Activated B cell treated with CpG ODN at 0.5 μM for 24 hours (primary cell): ENCODE measurements at regions not wholly inside any gene's neighbourhood (a gene's known extent, or its start where the extent isn't known, plus 50 kb on each side); places are given as distances from the start of the nearest gene placed in this dataset.
"Not testable (repeated sequence)": the region's sequence is repeated elsewhere in the genome, so short reads cannot be mapped to it uniquely, and the experiment has no call there.

Source experiments
- ATAC-seq: fragments of 200-7000 bp; cut with Tn5 transposase; one replicate; pipeline ENCODE4 v1.10.0; 2021; ENCODE audit warnings: low read depth, mild to moderate bottlenecking, moderate library complexity
- CTCF ChIA-PET: fragments of 350-600 bp; sonication (Branson Sonifier 250); formaldehyde crosslinking; loops from one replicate; lab custom pipeline; 2021; ENCODE audit warnings: antibody characterized with exemption; lab: Charles Lee
- POLR2A ChIA-PET: fragments of 350-600 bp; sonication (Branson Sonifier 250); formaldehyde crosslinking; loops from one replicate; lab custom pipeline; 2021; ENCODE audit warnings: antibody characterized with exemption; lab: Charles Lee
- DNase-seq: peaks from one replicate; pipeline ENCODE4 v3.0.0; 2022
- H3K27ac Mint-ChIP-seq: one replicate; pipeline ENCODE4 v1.8.0; 2020; ENCODE audit warnings: mixed read lengths
- H3K27me3 Mint-ChIP-seq: one replicate; pipeline ENCODE4 v1.8.0; 2021; ENCODE audit warnings: mixed read lengths
- H3K36me3 Mint-ChIP-seq: one replicate; pipeline ENCODE4 v1.8.0; 2021; ENCODE audit warnings: low read depth, mixed read lengths
- H3K4me1 Mint-ChIP-seq: one replicate; pipeline ENCODE4 v1.8.0; 2021; ENCODE audit warnings: mixed read lengths
- H3K4me3 Mint-ChIP-seq: one replicate; pipeline ENCODE4 v1.8.0; 2020; ENCODE audit warnings: mild to moderate bottlenecking, mixed read lengths
- H3K9me3 Mint-ChIP-seq: one replicate; pipeline ENCODE4 v1.8.0; 2020; ENCODE audit warnings: mixed read lengths
- CTCF ChIP-seq: fragments of 200-600 bp; IDR thresholded peaks from one replicate; pipeline ENCODE4 v1.8.0; 2022; ENCODE audit warnings: antibody characterized with exemption, mild to moderate bottlenecking
- intact Hi-C: fragments of 100-400 bp; cut with micrococcal nuclease; formaldehyde crosslinking; loops from one replicate; pipeline ENCODE4 v1.15.1; 2024

- no peak for DNase-seq
- Mint-ChIP-seq H3K27ac (no peak overlapping the region), H3K27me3 (no peaks in the 10 kb centered on the region), H3K9me3 (no peaks in the 10 kb centered on the region), H3K4me3 (no peak overlapping the region), H3K4me1 (no peaks in the 10 kb centered on the region), H3K36me3 (no peaks in the 10 kb centered on the region)
- ATAC-seq: no peak
- intact Hi-C loops: no loop called here
- TF ChIP-seq CTCF: no peak
- CTCF ChIA-PET: no interaction called here
- POLR2A ChIA-PET: no interaction called here
These were observed 281.1 kb downstream of the NKX6-1 start for GRCh38 chr4:84218031-84218430.

- H3K9me3 Mint-ChIP-seq: peaks cover 4% of the 10 kb centered on the region
- no peak for TF ChIP-seq CTCF
- ChIA-PET POLR2A (no interaction called here), CTCF (no interaction called here)
- H3K4me1 Mint-ChIP-seq: no peaks in the 10 kb centered on the region
- no peak overlapping the region for H3K27ac Mint-ChIP-seq
- H3K27me3 Mint-ChIP-seq: no peaks in the 10 kb centered on the region
- no peak overlapping the region for H3K4me3 Mint-ChIP-seq
- H3K36me3 Mint-ChIP-seq: no peaks in the 10 kb centered on the region
- intact Hi-C loops: no loop called here
- DNase-seq (no peak), ATAC-seq (no peak)
These were observed 283.9 kb downstream of the NKX6-1 start for GRCh38 chr4:84215217-84215616.

GRCh38 chr4:84206226-84206625, 292.9 kb downstream of the NKX6-1 start:
- H3K27ac Mint-ChIP-seq, ATAC-seq, DNase-seq, H3K4me3 Mint-ChIP-seq, H3K27me3 Mint-ChIP-seq, CTCF ChIA-PET, H3K36me3 Mint-ChIP-seq, H3K4me1 Mint-ChIP-seq, POLR2A ChIA-PET, intact Hi-C loops: not testable (repeated sequence)
- peaks cover 18% of the 10 kb centered on the region for H3K9me3 Mint-ChIP-seq

GRCh38 chr4:84189144-84189543, 309.9 kb downstream of the NKX6-1 start:
- H3K4me3 Mint-ChIP-seq: no peak overlapping the region
- intact Hi-C loops: no loop called here
- TF ChIP-seq CTCF: no peak
- no peaks in the 10 kb centered on the region for H3K27me3 Mint-ChIP-seq
- ATAC-seq: no peak
- CTCF ChIA-PET: no interaction called here
- no peak overlapping the region for H3K27ac Mint-ChIP-seq
- no peak for DNase-seq
- no peaks in the 10 kb centered on the region for H3K4me1 Mint-ChIP-seq
- no peaks in the 10 kb centered on the region for H3K36me3 Mint-ChIP-seq
- H3K9me3 Mint-ChIP-seq: peaks cover 3% of the 10 kb centered on the region
- POLR2A ChIA-PET: no interaction called here

- Mint-ChIP-seq H3K27me3 (no peaks in the 10 kb centered on the region), H3K27ac (no peak overlapping the region), H3K36me3 (no peaks in the 10 kb centered on the region), H3K4me3 (no peak overlapping the region), H3K9me3 (no peaks in the 10 kb centered on the region), H3K4me1 (no peaks in the 10 kb centered on the region)
- intact Hi-C loops: no loop called here
- TF ChIP-seq CTCF: no peak
- ChIA-PET POLR2A (no interaction called here), CTCF (no interaction called here)
- DNase-seq (no peak), ATAC-seq (no peak)
These were observed 319.7 kb downstream of the NKX6-1 start for GRCh38 chr4:84179409-84179808.

GRCh38 chr4:84177831-84178542, 321.1 kb downstream of the NKX6-1 start:
- Mint-ChIP-seq H3K9me3 (no peaks in the 10 kb centered on the region), H3K4me3 (no peak overlapping the region), H3K36me3 (no peaks in the 10 kb centered on the region), H3K4me1 (no peaks in the 10 kb centered on the region), H3K27me3 (no peaks in the 10 kb centered on the region), H3K27ac (no peak overlapping the region)
- no peak for TF ChIP-seq CTCF
- DNase-seq: no peak
- ChIA-PET CTCF (no interaction called here), POLR2A (no interaction called here)
- intact Hi-C loops: no loop called here
- no peak for ATAC-seq
